Karpas-422 (cell line): ENCODE measurements at regions not wholly inside any gene's neighbourhood (a gene's known extent, or its start where the extent isn't known, plus 50 kb on each side); places are given as distances from the start of the nearest gene placed in this dataset.

Source experiments
- DNase-seq: peaks from one replicate; pipeline ENCODE4 v3.0.0-alpha.2; 2015
- H2AFZ ChIP-seq: fragments of 200-600 bp; sonication (generic); 2 replicates; pipeline ENCODE4 v1.6.1; 2014; ENCODE audit warnings: antibody characterized with exemption, low read length, mixed read lengths
- H3K27ac ChIP-seq: fragments of 200-600 bp; sonication (generic); 2 replicates; pipeline ENCODE4 v1.5.1; 2014; ENCODE audit warnings: mild to moderate bottlenecking, low read length, moderate library complexity
- H3K27me3 ChIP-seq: fragments of 200-600 bp; sonication (generic); 2 replicates; pipeline ENCODE4 v1.6.1; 2014; ENCODE audit warnings: low read length, mixed read lengths
- H3K36me3 ChIP-seq: fragments of 200-600 bp; sonication (generic); 2 replicates; pipeline ENCODE4 v1.6.1; 2014; ENCODE audit warnings: low read length, mixed read lengths; ENCODE audit not compliant: insufficient read depth
- H3K4me1 ChIP-seq: fragments of 200-600 bp; sonication (generic); 2 replicates; pipeline ENCODE4 v1.6.1; 2014; ENCODE audit warnings: mild to moderate bottlenecking, low read length, mixed read lengths
- H3K4me2 ChIP-seq: fragments of 200-600 bp; sonication (generic); 2 replicates; pipeline ENCODE4 v1.6.1; 2014; ENCODE audit warnings: low read length, low read depth, mild to moderate bottlenecking; ENCODE audit not compliant: poor library complexity, severe bottlenecking
- H3K4me3 ChIP-seq: fragments of 200-600 bp; sonication (generic); 2 replicates; pipeline ENCODE4 v1.5.1; 2014; ENCODE audit warnings: mild to moderate bottlenecking, antibody characterized with exemption, low read length, mixed read lengths
- H3K79me2 ChIP-seq: fragments of 200-600 bp; sonication (generic); 2 replicates; pipeline ENCODE4 v1.6.1; 2014; ENCODE audit warnings: mild to moderate bottlenecking, low read length, mixed read lengths
- H3K9ac ChIP-seq: fragments of 200-600 bp; sonication (generic); 2 replicates; pipeline ENCODE4 v1.6.0; 2014; ENCODE audit warnings: low read length
- H3K9me2 ChIP-seq: fragments of 200-600 bp; sonication (generic), shearing (Covaris generic); replicated peaks from 2 replicates; pipeline ENCODE4 v1.6.0; 2014; ENCODE audit warnings: mild to moderate bottlenecking, low read length, moderate library complexity; ENCODE audit not compliant: insufficient read depth
- H3K9me3 ChIP-seq: fragments of 300-700, 200-600 bp; sonication (generic); 2 replicates; pipeline ENCODE4 v1.6.1; 2014; ENCODE audit warnings: low read length, mixed read lengths
- H4K20me1 ChIP-seq: fragments of 200-600 bp; sonication (generic); 2 replicates; pipeline ENCODE4 v1.6.1; 2014; ENCODE audit warnings: mild to moderate bottlenecking, antibody characterized with exemption, low read length, low read depth; ENCODE audit not compliant: insufficient read depth

DNA sequence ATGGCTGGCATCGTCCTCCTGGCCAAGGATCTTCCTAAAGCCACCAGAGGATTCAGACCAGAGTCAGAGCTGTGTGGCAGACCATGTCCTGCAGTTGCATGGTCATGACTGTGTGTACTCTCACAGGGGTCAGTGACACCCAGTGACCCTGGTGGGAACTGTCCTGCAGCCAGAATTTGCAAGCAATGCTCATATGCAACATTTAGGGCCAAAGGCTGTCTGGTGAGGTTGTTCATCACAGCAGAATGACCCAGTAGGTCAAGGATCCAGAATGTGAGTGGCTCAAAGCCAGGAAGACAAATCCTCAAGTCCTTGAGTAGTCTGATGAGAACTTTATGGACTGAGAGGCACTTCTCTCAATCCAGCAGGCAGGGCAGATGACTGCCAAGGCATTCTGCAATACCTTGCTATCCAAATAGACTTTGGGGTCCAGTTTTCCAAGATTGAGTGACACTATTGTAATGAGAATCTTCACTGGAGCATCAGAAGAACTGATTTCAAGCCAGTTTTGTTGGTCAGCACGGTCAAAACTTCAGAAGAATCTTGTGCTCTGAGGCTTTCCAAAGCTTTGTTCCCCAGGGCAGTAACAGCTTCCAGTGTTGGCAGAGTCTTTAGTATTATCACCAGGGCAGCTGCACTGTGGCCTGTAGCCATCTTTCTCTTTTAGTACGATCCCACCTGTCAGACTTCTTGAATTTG lies 122.0 kb downstream of the PTCSC3 start:
- H4K20me1 ChIP-seq = no peaks in the 10 kb centered on the region
- peaks cover 20% of the 10 kb centered on the region for H3K79me2 ChIP-seq
- peak overlapping the region; percentile 0; the same call in 1 of the 2 replicates for H3K4me3 ChIP-seq
- peak overlapping the region; percentile 48 for H3K4me2 ChIP-seq
- 0 out of 2 replicates have a peak, but pooled peaks cover 2% of the 10 kb centered on the region for H3K36me3 ChIP-seq
- no peak overlapping the region for H2AFZ ChIP-seq
- peak overlapping the region; percentile 40 for H3K9ac ChIP-seq
- H3K9me2 ChIP-seq = no peaks in the 10 kb centered on the region
- DNase-seq = no peak
- no peaks in the 10 kb centered on the region for H3K9me3 ChIP-seq
- H3K27me3 ChIP-seq = no peaks in the 10 kb centered on the region
- peaks cover 73% of the 10 kb centered on the region for H3K4me1 ChIP-seq
- peak overlapping the region; percentile 95 for H3K27ac ChIP-seq

GRCh38 chr14:36052681-36053080 lies 123.8 kb downstream of the PTCSC3 start:
- Histone ChIP-seq H3K79me2 (peaks cover 23% of the 10 kb centered on the region), H4K20me1 (no peaks in the 10 kb centered on the region), H3K9me2 (no peaks in the 10 kb centered on the region), H3K4me3 (0 out of 2 replicates have a peak overlapping the region, but pooled peaks have one; percentile 2), H3K36me3 (no peaks in the 10 kb centered on the region), H3K4me2 (peak overlapping the region; percentile 48), H3K27ac (peak overlapping the region; percentile 95), H3K9ac (0 out of 2 replicates have a peak overlapping the region, but pooled peaks have one; percentile 16), H3K27me3 (no peaks in the 10 kb centered on the region), H2AFZ (no peak overlapping the region), H3K4me1 (peaks cover 70% of the 10 kb centered on the region), H3K9me3 (no peaks in the 10 kb centered on the region)
- DNase-seq = no peak

DNA sequence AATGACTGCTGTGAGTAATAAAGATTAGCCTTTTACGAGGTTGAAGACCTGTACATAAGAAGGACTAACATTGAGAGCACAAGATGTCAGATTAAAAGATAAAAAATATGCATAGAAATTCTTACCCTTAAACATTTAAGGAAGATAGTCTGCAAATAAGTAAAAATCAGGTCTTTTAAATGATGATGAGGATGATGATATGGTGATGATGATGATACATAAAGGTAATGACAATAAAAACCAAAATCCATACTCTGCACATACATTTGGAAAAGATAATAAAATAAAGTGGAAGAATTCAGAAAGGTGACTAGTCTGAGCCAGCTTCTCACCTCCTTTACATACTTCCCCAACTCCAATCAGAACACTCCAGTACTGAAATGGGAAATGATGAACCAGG lies 124.5 kb downstream of the PTCSC3 start:
- Histone ChIP-seq H3K9me3 (no peaks in the 10 kb centered on the region), H3K27ac (peak overlapping the region; percentile 95), H4K20me1 (no peaks in the 10 kb centered on the region), H3K4me3 (0 out of 2 replicates have a peak overlapping the region, but pooled peaks have one; percentile 2), H3K27me3 (no peaks in the 10 kb centered on the region), H3K9ac (no peak overlapping the region), H3K4me2 (no peak overlapping the region), H3K79me2 (peaks cover 23% of the 10 kb centered on the region), H3K9me2 (no peaks in the 10 kb centered on the region), H3K36me3 (no peaks in the 10 kb centered on the region), H2AFZ (no peak overlapping the region), H3K4me1 (peaks cover 74% of the 10 kb centered on the region)
- DNase-seq = no peak

GRCh38 chr14:36048667-36049066 lies 127.9 kb downstream of the PTCSC3 start:
- Histone ChIP-seq H3K4me3 (no peak overlapping the region; the same call in 1 of the 2 replicates), H3K79me2 (peaks cover 19% of the 10 kb centered on the region; the same call in 1 of the 2 replicates), H2AFZ (0 out of 2 replicates have a peak overlapping the region, but pooled peaks have one; percentile 1), H3K4me2 (peak overlapping the region; percentile 65), H3K36me3 (no peaks in the 10 kb centered on the region), H3K9me3 (no peaks in the 10 kb centered on the region), H3K27ac (peak overlapping the region; percentile 95), H3K9ac (peak overlapping the region; percentile 61), H3K27me3 (no peaks in the 10 kb centered on the region), H3K9me2 (no peaks in the 10 kb centered on the region), H4K20me1 (no peaks in the 10 kb centered on the region), H3K4me1 (peaks cover 81% of the 10 kb centered on the region)
- no peak for DNase-seq

- H3K79me2 ChIP-seq = peaks cover 19% of the 10 kb centered on the region; the same call in 1 of the 2 replicates
- H3K27me3 ChIP-seq = no peaks in the 10 kb centered on the region
- H3K4me1 ChIP-seq = peaks cover 81% of the 10 kb centered on the region
- H3K9me3 ChIP-seq = no peaks in the 10 kb centered on the region
- peak overlapping the region; percentile 95 for H3K27ac ChIP-seq
- H2AFZ ChIP-seq = no peak overlapping the region
- H3K9me2 ChIP-seq = no peaks in the 10 kb centered on the region
- no peak for DNase-seq
- H3K9ac ChIP-seq = peak overlapping the region; percentile 61
- H4K20me1 ChIP-seq = no peaks in the 10 kb centered on the region
- H3K4me2 ChIP-seq = peak overlapping the region; percentile 65
- H3K36me3 ChIP-seq = no peaks in the 10 kb centered on the region
- peak overlapping the region; percentile 47 for H3K4me3 ChIP-seq
These were observed 128.6 kb downstream of the PTCSC3 start for GRCh38 chr14:36047912-36048311.

GRCh38 chr14:36035675-36036074 lies 140.8 kb downstream of the PTCSC3 start:
- Histone ChIP-seq H3K4me3 (no peak overlapping the region; the same call in 1 of the 2 replicates), H3K79me2 (no peaks in the 10 kb centered on the region), H3K36me3 (peaks cover 5% of the 10 kb centered on the region; the same call in 1 of the 2 replicates), H2AFZ (0 out of 2 replicates have a peak overlapping the region, but pooled peaks have one; percentile 9), H3K4me1 (peaks cover 54% of the 10 kb centered on the region), H3K9me2 (no peaks in the 10 kb centered on the region), H3K9ac (no peak overlapping the region), H4K20me1 (no peaks in the 10 kb centered on the region), H3K27ac (no peak overlapping the region), H3K27me3 (no peaks in the 10 kb centered on the region), H3K9me3 (peaks cover 4% of the 10 kb centered on the region), H3K4me2 (no peak overlapping the region)
- peak; percentile 53 for DNase-seq

- H3K9ac ChIP-seq = peak overlapping the region; percentile 12
These were observed 147.9 kb downstream of the PTCSC3 start for GRCh38 chr14:36028665-36029064.

GRCh38 chr14:36028218-36028617 lies 148.3 kb downstream of the PTCSC3 start:
- H3K27me3 ChIP-seq = no peaks in the 10 kb centered on the region
- H4K20me1 ChIP-seq = no peaks in the 10 kb centered on the region
- no peaks in the 10 kb centered on the region for H3K36me3 ChIP-seq
- peak overlapping the region; percentile 33 for H3K4me2 ChIP-seq
- peak; percentile 94 for DNase-seq
- no peaks in the 10 kb centered on the region for H3K9me2 ChIP-seq
- H3K4me3 ChIP-seq = no peak overlapping the region
- H2AFZ ChIP-seq = no peak overlapping the region
- peaks cover 63% of the 10 kb centered on the region for H3K4me1 ChIP-seq
- no peaks in the 10 kb centered on the region for H3K9me3 ChIP-seq
- H3K79me2 ChIP-seq = no peaks in the 10 kb centered on the region
- H3K27ac ChIP-seq = peak overlapping the region; percentile 61
- H3K9ac ChIP-seq = no peak overlapping the region

More at GRCh38 chr14:36028665-36029064, 147.9 kb downstream of the PTCSC3 start:
- Histone ChIP-seq H3K27ac (peak overlapping the region; percentile 47), H3K36me3 (no peaks in the 10 kb centered on the region), H3K4me3 (no peak overlapping the region), H3K27me3 (no peaks in the 10 kb centered on the region), H3K4me1 (peaks cover 62% of the 10 kb centered on the region), H4K20me1 (no peaks in the 10 kb centered on the region), H3K4me2 (peak overlapping the region; percentile 8), H3K79me2 (no peaks in the 10 kb centered on the region), H2AFZ (peak overlapping the region; percentile 12), H3K9me3 (no peaks in the 10 kb centered on the region), H3K9me2 (no peaks in the 10 kb centered on the region)
- no peak for DNase-seq
